B cell (primary cell): ENCODE measurements at regions not wholly inside any gene's neighbourhood (a gene's known extent, or its start where the extent isn't known, plus 50 kb on each side); places are given as distances from the start of the nearest gene placed in this dataset.

Source experiments
- ATAC-seq: fragments of 200-7000 bp; cut with Tn5 transposase; one replicate; pipeline ENCODE4 v1.10.0; 2021; ENCODE audit warnings: low read depth, mild to moderate bottlenecking, moderate number of reproducible peaks, moderate library complexity
- CTCF ChIA-PET: fragments of 350-600 bp; sonication (Branson Sonifier 250); formaldehyde crosslinking; loops from one replicate; lab custom pipeline; 2021; ENCODE audit warnings: antibody characterized with exemption, inconsistent platforms; lab: Charles Lee
- POLR2A ChIA-PET: fragments of 350-600 bp; sonication (Branson Sonifier 250); formaldehyde crosslinking; loops from one replicate; lab custom pipeline; 2021; ENCODE audit warnings: antibody characterized with exemption; lab: Charles Lee
- DNase-seq: peaks from one replicate; pipeline ENCODE4 v3.0.0; 2013
- H2AFZ ChIP-seq: 2 replicates; pipeline ENCODE4 v1.6.1; 2012; ENCODE audit warnings: mild to moderate bottlenecking, low read depth, low read length; ENCODE audit not compliant: insufficient read depth, poor library complexity, severe bottlenecking
- H3K27ac ChIP-seq, 2 donors: 1 replicate in 1 of 2; 2 replicates in 1 of 2; pipeline ENCODE4 v1.5.1; 2012 to 2013; ENCODE audit warnings: low read length in 2 of 2, mild to moderate bottlenecking in 2 of 2, moderate library complexity in 1 of 2
- H3K27me3 ChIP-seq, 4 experiments: fragments of 200-600 bp in 1 of 4; sonication (generic) in 1 of 4; replicated peaks in 1 of 4; 1 replicate in 2 of 4; 2 replicates in 2 of 4; pipeline versions ENCODE4 v1.6.1 to v1.7.0; 2013 to 2016; ENCODE audit warnings: low read length in 3 of 4, mild to moderate bottlenecking in 2 of 4, mixed read lengths in 1 of 4, moderate library complexity in 1 of 4; ENCODE audit not compliant: insufficient read depth in 4 of 4, control insufficient read depth in 3 of 4; ENCODE audit errors: control extremely low read depth in 1 of 4
- H3K36me3 ChIP-seq, 2 experiments: replicated peaks in 1 of 2; 1 replicate in 1 of 2; 2 replicates in 1 of 2; pipeline versions ENCODE4 v1.6.1 to v1.7.1; 2013; ENCODE audit warnings: low read length in 1 of 2; ENCODE audit not compliant: insufficient read depth in 2 of 2, control insufficient read depth in 1 of 2; ENCODE audit errors: control extremely low read depth in 1 of 2, extremely low read depth in 1 of 2
- H3K4me1 ChIP-seq, 2 donors: fragments of 200-600 bp in 1 of 2; sonication (generic) in 1 of 2; 1 replicate in 1 of 2; 2 replicates in 1 of 2; pipeline versions ENCODE4 v1.5.1 to v1.6.1; 2013 to 2017; ENCODE audit warnings: low read length in 2 of 2; ENCODE audit not compliant: control insufficient read depth in 2 of 2, insufficient read depth in 2 of 2
- H3K4me2 ChIP-seq: replicated peaks from 2 replicates; pipeline ENCODE3; 2012; ENCODE audit warnings: mild to moderate bottlenecking, low read depth, low read length; ENCODE audit not compliant: poor library complexity, severe bottlenecking
- H3K4me3 ChIP-seq, 5 experiments: fragments of 200-600 bp in 1 of 5; sonication (generic) in 1 of 5; 1 replicate in 3 of 5; 2 replicates in 2 of 5; pipeline versions ENCODE4 v1.5.1 to v1.7.0; 2011 to 2016; ENCODE audit warnings: low read length in 4 of 5, mild to moderate bottlenecking in 4 of 5, low read depth in 2 of 5, control low read depth in 1 of 5, moderate library complexity in 1 of 5; ENCODE audit not compliant: insufficient read depth in 1 of 5; ENCODE audit errors: control extremely low read depth in 1 of 5, extremely low read depth in 1 of 5
- H3K79me2 ChIP-seq: fragments of 200-600 bp; sonication (generic); one replicate; pipeline ENCODE4 v1.6.0; 2016; ENCODE audit warnings: low read length; ENCODE audit not compliant: control insufficient read depth, insufficient read depth
- H3K9ac ChIP-seq: fragments of 200-600 bp; sonication (generic); 2 replicates; pipeline ENCODE4 v1.6.1; 2017; ENCODE audit warnings: mild to moderate bottlenecking, low read length, moderate library complexity
- H3K9me3 ChIP-seq, 3 donors: one replicate each; pipeline versions ENCODE4 v1.6.1 to v1.7.1; 2013; ENCODE audit warnings: low read length in 2 of 3; ENCODE audit not compliant: control insufficient read depth in 2 of 3, insufficient read depth in 1 of 3; ENCODE audit errors: control extremely low read depth in 1 of 3
- H4K20me1 ChIP-seq: 2 replicates; pipeline ENCODE4 v1.6.0; 2012; ENCODE audit warnings: mild to moderate bottlenecking, low read length; ENCODE audit not compliant: insufficient read depth, control insufficient read depth, poor library complexity, severe bottlenecking
- H3K27ac Mint-ChIP-seq: one replicate; pipeline ENCODE4 v1.8.0; 2021; ENCODE audit warnings: mixed read lengths
- H3K27me3 Mint-ChIP-seq: one replicate; pipeline ENCODE4 v1.8.0; 2021; ENCODE audit warnings: mixed read lengths
- H3K4me1 Mint-ChIP-seq: one replicate; pipeline ENCODE4 v1.8.0; 2021; ENCODE audit warnings: mixed read lengths
- H3K4me3 Mint-ChIP-seq: one replicate; pipeline ENCODE4 v1.8.0; 2021; ENCODE audit warnings: mixed read lengths
- H3K9me3 Mint-ChIP-seq: one replicate; pipeline ENCODE4 v1.8.0; 2022; ENCODE audit warnings: mixed read lengths; ENCODE audit not compliant: insufficient read depth
- CTCF ChIP-seq: fragments of 200-600 bp; IDR thresholded peaks from one replicate; pipeline ENCODE4 v1.8.0; 2022; ENCODE audit warnings: antibody characterized with exemption, mild to moderate bottlenecking
- EZH2 ChIP-seq: IDR thresholded peaks from 2 replicates; pipeline ENCODE4 v1.6.1; 2012; ENCODE audit warnings: borderline replicate concordance, low read depth, mild to moderate bottlenecking, moderate library complexity, low read length; ENCODE audit not compliant: insufficient read depth, poor library complexity, severe bottlenecking
- WGBS: methylation state at CpG from one replicate; pipeline ENCODE4 v1.1.5; 2013; ENCODE audit warnings: missing lambda C conversion rate; ENCODE audit not compliant: insufficient coverage; 5-methylcytosine and 5-hydroxymethylcytosine counted together
- intact Hi-C: fragments of 100-400 bp; cut with micrococcal nuclease; formaldehyde crosslinking; loops from one replicate; pipeline ENCODE4 v1.10.0; 2022

GRCh38 chr3:65145680-65146079, 457.9 kb upstream of the ADAMTS9 start:
- Mint-ChIP-seq H3K4me1 (no peaks in the 10 kb centered on the region), H3K4me3 (no peak overlapping the region), H3K27me3 (no peaks in the 10 kb centered on the region), H3K9me3 (peaks cover 5% of the 10 kb centered on the region), H3K27ac (no peak overlapping the region)
- H3K4me1 ChIP-seq: no peaks in the 10 kb centered on the region
- no peaks in the 10 kb centered on the region for H3K36me3 ChIP-seq
- WGBS: no CpG with 5 or more reads among the region's 1 CpG
- no peak overlapping the region for H3K4me3 ChIP-seq
- no peaks in the 10 kb centered on the region for H3K9me3 ChIP-seq
- CTCF ChIA-PET: no interaction called here
- H3K79me2 ChIP-seq: no peaks in the 10 kb centered on the region
- DNase-seq: no peak
- no peak overlapping the region for H3K9ac ChIP-seq
- H2AFZ ChIP-seq: no peak overlapping the region
- H3K4me2 ChIP-seq: no peak overlapping the region
- intact Hi-C loops: no loop called here
- no peak for ATAC-seq
- no peak overlapping the region for H3K27ac ChIP-seq
- H4K20me1 ChIP-seq: no peaks in the 10 kb centered on the region
- POLR2A ChIA-PET: no interaction called here
- H3K27me3 ChIP-seq: no peaks in the 10 kb centered on the region
- no peak for TF ChIP-seq CTCF
- TF ChIP-seq EZH2: no peak

GRCh38 chr3:65144791-65145351, 457.1 kb upstream of the ADAMTS9 start:
- DNase-seq (no peak), ATAC-seq (no peak)
- Histone ChIP-seq H3K4me3 (no peak overlapping the region), H2AFZ (no peak overlapping the region), H3K79me2 (no peaks in the 10 kb centered on the region), H4K20me1 (no peaks in the 10 kb centered on the region), H3K9me3 (no peaks in the 10 kb centered on the region), H3K27ac (no peak overlapping the region), H3K36me3 (no peaks in the 10 kb centered on the region), H3K4me2 (no peak overlapping the region), H3K4me1 (no peaks in the 10 kb centered on the region), H3K9ac (no peak overlapping the region), H3K27me3 (no peaks in the 10 kb centered on the region)
- Mint-ChIP-seq H3K9me3 (peaks cover 3% of the 10 kb centered on the region), H3K27me3 (no peaks in the 10 kb centered on the region), H3K27ac (no peak overlapping the region), H3K4me3 (no peak overlapping the region), H3K4me1 (no peaks in the 10 kb centered on the region)
- TF ChIP-seq EZH2: no peak
- no peak for TF ChIP-seq CTCF
- intact Hi-C loops: no loop called here
- ChIA-PET CTCF (no interaction called here), POLR2A (no interaction called here)
